Suprapubic skin (tissue), 4 donors: ENCODE measurements at regions not wholly inside any gene's neighbourhood (a gene's known extent, or its start where the extent isn't known, plus 50 kb on each side); places are given as distances from the start of the nearest gene placed in this dataset.

ENCODE experiments used
- DNase-seq, 2 donors: peaks; one replicate each; pipeline ENCODE4 v3.0.0-alpha.2; 2019; ENCODE audit warnings: low spot score in 2 of 2
- H3K27ac ChIP-seq: fragments of 200-600 bp; sonication (generic); one replicate; pipeline ENCODE4 v1.5.1; 2019
- H3K27me3 ChIP-seq: fragments of 200-600 bp; sonication (generic); one replicate; pipeline ENCODE4 v1.5.1; 2019
- H3K36me3 ChIP-seq: fragments of 200-600 bp; sonication (generic); one replicate; pipeline ENCODE4 v1.5.1; 2019
- H3K4me1 ChIP-seq: fragments of 200-600 bp; sonication (generic); one replicate; pipeline ENCODE4 v1.5.1; 2019
- H3K4me3 ChIP-seq: fragments of 200-600 bp; sonication (generic); one replicate; pipeline ENCODE4 v1.5.1; 2019; ENCODE audit warnings: mild to moderate bottlenecking
- H3K9me3 ChIP-seq: fragments of 200-600 bp; sonication (generic); one replicate; pipeline ENCODE4 v1.5.1; 2019
- EP300 ChIP-seq: sonication (generic); formaldehyde crosslinking; IDR thresholded peaks from one replicate; pipeline ENCODE4 v1.6.1; 2017; ENCODE audit warnings: antibody characterized with exemption
- POLR2A ChIP-seq, 2 donors: fragments of 450-650 bp; IDR thresholded peaks; one replicate each; pipeline ENCODE4 v1.6.1; 2017; ENCODE audit warnings: antibody characterized with exemption in 2 of 2, mild to moderate bottlenecking in 2 of 2, moderate library complexity in 2 of 2
- POLR2AphosphoS5 ChIP-seq, 3 donors: sonication (generic); formaldehyde crosslinking; IDR thresholded peaks; one replicate each; pipeline ENCODE4 v1.6.1; 2017; ENCODE audit warnings: antibody characterized with exemption in 3 of 3
- WGBS: methylation state at CpG from one replicate; pipeline ENCODE4 v1.1.5; 2018; 5-methylcytosine and 5-hydroxymethylcytosine counted together
- TF ChIP-seq, protein P1 (sequence below), 2 donors: fragments of 200-600 bp in 1 of 2; fragments of 450-650 bp in 1 of 2; sonication (generic) in 1 of 2; IDR thresholded peaks; one replicate each; pipeline ENCODE4 v1.5.1; 2016 to 2019; ENCODE audit warnings: antibody characterized with exemption in 2 of 2, mild to moderate bottlenecking in 1 of 2, moderate library complexity in 1 of 2

- peaks cover 5% of the 10 kb centered on the region for H3K9me3 ChIP-seq
- H3K27ac ChIP-seq = no peak overlapping the region
- H3K4me1 ChIP-seq = no peaks in the 10 kb centered on the region
- TF ChIP-seq, protein P1, sequence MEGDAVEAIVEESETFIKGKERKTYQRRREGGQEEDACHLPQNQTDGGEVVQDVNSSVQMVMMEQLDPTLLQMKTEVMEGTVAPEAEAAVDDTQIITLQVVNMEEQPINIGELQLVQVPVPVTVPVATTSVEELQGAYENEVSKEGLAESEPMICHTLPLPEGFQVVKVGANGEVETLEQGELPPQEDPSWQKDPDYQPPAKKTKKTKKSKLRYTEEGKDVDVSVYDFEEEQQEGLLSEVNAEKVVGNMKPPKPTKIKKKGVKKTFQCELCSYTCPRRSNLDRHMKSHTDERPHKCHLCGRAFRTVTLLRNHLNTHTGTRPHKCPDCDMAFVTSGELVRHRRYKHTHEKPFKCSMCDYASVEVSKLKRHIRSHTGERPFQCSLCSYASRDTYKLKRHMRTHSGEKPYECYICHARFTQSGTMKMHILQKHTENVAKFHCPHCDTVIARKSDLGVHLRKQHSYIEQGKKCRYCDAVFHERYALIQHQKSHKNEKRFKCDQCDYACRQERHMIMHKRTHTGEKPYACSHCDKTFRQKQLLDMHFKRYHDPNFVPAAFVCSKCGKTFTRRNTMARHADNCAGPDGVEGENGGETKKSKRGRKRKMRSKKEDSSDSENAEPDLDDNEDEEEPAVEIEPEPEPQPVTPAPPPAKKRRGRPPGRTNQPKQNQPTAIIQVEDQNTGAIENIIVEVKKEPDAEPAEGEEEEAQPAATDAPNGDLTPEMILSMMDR (IDR thresholded peaks at IDR 0.05) = no peak
- TF ChIP-seq POLR2AphosphoS5 (IDR thresholded peaks at IDR 0.05) (no peak), POLR2A (IDR thresholded peaks at IDR 0.05) (no peak), EP300 (no peak)
- DNase-seq = no peak
- H3K4me3 ChIP-seq = no peak overlapping the region
- no peaks in the 10 kb centered on the region for H3K27me3 ChIP-seq
- no peaks in the 10 kb centered on the region for H3K36me3 ChIP-seq
- WGBS = 85% methylated on average over 5 of the region's 5 CpGs
These were observed 1166.6 kb downstream of the TBC1D22A start for GRCh38 chr22:47929073-47929472.

GRCh38 chr22:47928631-47929030, 1166.2 kb downstream of the TBC1D22A start:
- Histone ChIP-seq H3K4me1 (no peaks in the 10 kb centered on the region), H3K9me3 (peaks cover 6% of the 10 kb centered on the region), H3K27me3 (no peaks in the 10 kb centered on the region), H3K27ac (no peak overlapping the region), H3K4me3 (no peak overlapping the region), H3K36me3 (no peaks in the 10 kb centered on the region)
- no peak for DNase-seq
- WGBS = 53% methylated on average over 4 of the region's 4 CpGs
- TF ChIP-seq POLR2AphosphoS5 (IDR thresholded peaks at IDR 0.05) = no peak

DNA sequence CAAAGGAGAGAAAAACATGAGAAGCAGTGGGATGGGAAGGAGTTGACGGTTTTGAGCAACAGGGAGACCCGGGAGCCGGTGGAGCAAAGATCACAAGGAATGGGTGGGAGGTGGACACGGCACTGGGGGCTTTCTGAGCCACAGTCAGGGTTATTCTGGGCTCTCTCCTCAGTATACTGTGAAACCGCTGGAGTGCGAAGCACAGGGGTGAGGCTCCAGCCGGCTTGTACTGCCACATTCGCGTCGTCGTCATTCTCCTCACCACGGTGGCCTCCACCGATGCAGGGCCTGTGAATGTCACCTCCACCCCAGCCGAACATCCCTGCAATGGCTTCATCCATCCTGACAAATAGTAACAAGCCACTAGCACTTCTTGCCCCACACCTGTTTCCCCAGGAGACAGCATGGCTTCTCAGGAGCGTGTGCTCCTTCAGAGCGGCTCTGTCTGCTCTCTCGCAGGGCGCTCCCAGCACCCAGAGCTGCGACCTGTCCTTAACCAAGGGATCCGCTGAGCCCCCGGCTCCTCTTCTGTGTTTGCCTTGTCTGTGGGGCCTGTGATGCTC, 1165.3 kb downstream of the TBC1D22A start:
- Histone ChIP-seq H3K4me1 (no peaks in the 10 kb centered on the region), H3K4me3 (no peak overlapping the region), H3K36me3 (no peaks in the 10 kb centered on the region), H3K27me3 (no peaks in the 10 kb centered on the region), H3K9me3 (peaks cover 10% of the 10 kb centered on the region), H3K27ac (no peak overlapping the region)
- WGBS = 97% methylated on average over 20 of the region's 21 CpGs
- TF ChIP-seq EP300 = no peak
- TF ChIP-seq, protein P1 (IDR thresholded peaks at IDR 0.05) = no peak
- TF ChIP-seq POLR2A (IDR thresholded peaks at IDR 0.05) = no peak
- TF ChIP-seq POLR2AphosphoS5 (IDR thresholded peaks at IDR 0.05) = no peak
- no peak for DNase-seq

DNA sequence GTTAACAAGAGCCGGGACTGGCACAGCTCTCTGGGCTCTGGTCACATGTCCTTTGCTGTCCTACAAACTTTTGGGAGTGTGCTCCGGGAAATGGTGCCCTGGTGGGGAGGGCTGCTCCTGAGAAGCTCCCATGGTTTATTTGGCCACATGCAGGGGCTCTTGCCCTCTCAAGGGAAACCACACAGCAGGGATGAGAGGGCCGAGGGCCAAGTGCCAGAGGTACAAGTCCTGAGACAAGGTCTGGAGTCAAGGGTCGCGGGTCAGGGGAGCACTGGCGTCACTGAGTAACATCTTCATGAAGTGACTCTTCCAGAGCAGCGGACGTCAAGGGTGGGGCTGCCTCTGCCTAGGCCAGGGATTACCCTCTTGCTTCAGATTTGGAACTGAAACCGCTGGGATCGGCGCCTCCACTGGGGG, 1160.6 kb downstream of the TBC1D22A start:
- 82% methylated on average over 7 of the region's 11 CpGs for WGBS

GRCh38 chr22:47921906-47922305, 1159.5 kb downstream of the TBC1D22A start:
- 98% methylated on average over 3 of the region's 3 CpGs for WGBS
- no peak for DNase-seq
- Histone ChIP-seq H3K36me3 (no peaks in the 10 kb centered on the region), H3K4me3 (no peak overlapping the region), H3K4me1 (no peaks in the 10 kb centered on the region), H3K27me3 (no peaks in the 10 kb centered on the region), H3K27ac (no peak overlapping the region), H3K9me3 (peaks cover 10% of the 10 kb centered on the region)
- TF ChIP-seq, protein P1 (IDR thresholded peaks at IDR 0.05) = no peak
- no peak for TF ChIP-seq POLR2A (IDR thresholded peaks at IDR 0.05)
- TF ChIP-seq EP300 = no peak
- no peak for TF ChIP-seq POLR2AphosphoS5 (IDR thresholded peaks at IDR 0.05)

More for the DNA sequence above, 1160.6 kb downstream of the TBC1D22A start:
- Histone ChIP-seq H3K27me3 (no peaks in the 10 kb centered on the region), H3K9me3 (peaks cover 10% of the 10 kb centered on the region), H3K4me1 (no peaks in the 10 kb centered on the region), H3K36me3 (no peaks in the 10 kb centered on the region), H3K27ac (no peak overlapping the region), H3K4me3 (no peak overlapping the region)
- TF ChIP-seq POLR2A (IDR thresholded peaks at IDR 0.05) (no peak), EP300 (no peak)
- TF ChIP-seq, protein P1 (IDR thresholded peaks at IDR 0.05) = no peak
- no peak for DNase-seq

- H3K9me3 ChIP-seq = peaks cover 10% of the 10 kb centered on the region
- H3K36me3 ChIP-seq = no peaks in the 10 kb centered on the region
- TF ChIP-seq POLR2A (IDR thresholded peaks at IDR 0.05) (no peak), EP300 (no peak), POLR2AphosphoS5 (IDR thresholded peaks at IDR 0.05) (no peak)
- TF ChIP-seq, protein P1 (IDR thresholded peaks at IDR 0.05) = no peak
- 72% methylated on average over 10 of the region's 10 CpGs for WGBS
- H3K27me3 ChIP-seq = no peaks in the 10 kb centered on the region
- no peaks in the 10 kb centered on the region for H3K4me1 ChIP-seq
- H3K4me3 ChIP-seq = no peak overlapping the region
- no peak for DNase-seq
- no peak overlapping the region for H3K27ac ChIP-seq
These were observed 1158.0 kb downstream of the TBC1D22A start for GRCh38 chr22:47920380-47920959.
